ENCODE measurements at regions not wholly inside any gene's neighbourhood (a gene's known extent, or its start where the extent isn't known, plus 50 kb on each side); places are given as distances from the start of the nearest gene placed in this dataset.

- intact Hi-C loops (cut with DNase I; ENCODE audit: low total_unique reads) (no loop called here), in situ Hi-C loops (cut with MboI; ENCODE audit: low sequenced_read_pairs in 4 of 4) (no loop called here)
- H3K36me3 ChIP-seq: no peaks in the 10 kb centered on the region
- DNase-seq: no peak
- ATAC-seq: no peak
- no peaks in the 10 kb centered on the region for H3K27me3 ChIP-seq
- no peak overlapping the region for H3K4me3 ChIP-seq
- no peaks in the 10 kb centered on the region for H3K4me1 ChIP-seq
- no peaks in the 10 kb centered on the region for H3K9me3 ChIP-seq
- no peak for TF ChIP-seq POLR2A (IDR thresholded peaks at IDR 0.05)
- TF ChIP-seq CTCF (IDR thresholded peaks at IDR 0.05 in 4 of 5, conservative IDR thresholded peaks at IDR 0.05 in 1 of 5): no peak
- no peak overlapping the region for H3K27ac ChIP-seq
These were observed 98.1 kb upstream of the MLN start for GRCh38 chr6:33901822-33902456.

GRCh38 chr6:33898771-33899170 lies 95.0 kb upstream of the MLN start:
- DNase-seq (no peak), ATAC-seq (no peak)
- TF ChIP-seq CTCF (IDR thresholded peaks at IDR 0.05 in 4 of 5, conservative IDR thresholded peaks at IDR 0.05 in 1 of 5) (no peak), POLR2A (IDR thresholded peaks at IDR 0.05) (no peak)
- Histone ChIP-seq H3K9me3 (no peaks in the 10 kb centered on the region), H3K36me3 (no peaks in the 10 kb centered on the region), H3K4me3 (no peak overlapping the region), H3K4me1 (no peaks in the 10 kb centered on the region), H3K27ac (no peak overlapping the region), H3K27me3 (no peaks in the 10 kb centered on the region)
- in situ Hi-C loops (cut with MboI; ENCODE audit: low sequenced_read_pairs in 4 of 4): no loop called here
- intact Hi-C loops (cut with DNase I; ENCODE audit: low total_unique reads): no loop called here

- H3K27me3 ChIP-seq: no peaks in the 10 kb centered on the region
- in situ Hi-C loops (cut with MboI; ENCODE audit: low sequenced_read_pairs in 4 of 4): no loop called here
- H3K4me3 ChIP-seq: no peak overlapping the region
- H3K9me3 ChIP-seq: no peaks in the 10 kb centered on the region
- intact Hi-C loops (cut with DNase I; ENCODE audit: low total_unique reads): no loop called here
- H3K36me3 ChIP-seq: no peaks in the 10 kb centered on the region
- TF ChIP-seq POLR2A (IDR thresholded peaks at IDR 0.05) (no peak), CTCF (IDR thresholded peaks at IDR 0.05 in 4 of 5, conservative IDR thresholded peaks at IDR 0.05 in 1 of 5) (no peak)
- no peaks in the 10 kb centered on the region for H3K4me1 ChIP-seq
- no peak for DNase-seq
- no peak for ATAC-seq
- no peak overlapping the region for H3K27ac ChIP-seq
These were observed 93.5 kb upstream of the MLN start for GRCh38 chr6:33897189-33897780.

GRCh38 chr6:33896391-33897188 lies 92.8 kb upstream of the MLN start:
- no peaks in the 10 kb centered on the region for H3K9me3 ChIP-seq
- H3K36me3 ChIP-seq: no peaks in the 10 kb centered on the region
- intact Hi-C loops (cut with DNase I; ENCODE audit: low total_unique reads) (no loop called here), in situ Hi-C loops (cut with MboI; ENCODE audit: low sequenced_read_pairs in 4 of 4) (no loop called here)
- TF ChIP-seq CTCF (IDR thresholded peaks at IDR 0.05 in 4 of 5, conservative IDR thresholded peaks at IDR 0.05 in 1 of 5): no peak
- TF ChIP-seq POLR2A (IDR thresholded peaks at IDR 0.05): no peak
- H3K27ac ChIP-seq: no peak overlapping the region
- no peak for DNase-seq
- H3K27me3 ChIP-seq: no peaks in the 10 kb centered on the region
- ATAC-seq: no peak
- no peak overlapping the region for H3K4me3 ChIP-seq
- H3K4me1 ChIP-seq: no peaks in the 10 kb centered on the region
